HG03025 (cell line): ENCODE measurements at regions not wholly inside any gene's neighbourhood (a gene's known extent, or its start where the extent isn't known, plus 50 kb on each side); places are given as distances from the start of the nearest gene placed in this dataset.

Experiments used
- ATAC-seq: cut with Tn5 transposase; IDR thresholded peaks from one replicate; pipeline ENCODE4 v1.9.1; 2021; ENCODE audit warnings: mild to moderate bottlenecking, moderate library complexity; ENCODE audit not compliant: unreplicated experiment, low FRiP score

DNA sequence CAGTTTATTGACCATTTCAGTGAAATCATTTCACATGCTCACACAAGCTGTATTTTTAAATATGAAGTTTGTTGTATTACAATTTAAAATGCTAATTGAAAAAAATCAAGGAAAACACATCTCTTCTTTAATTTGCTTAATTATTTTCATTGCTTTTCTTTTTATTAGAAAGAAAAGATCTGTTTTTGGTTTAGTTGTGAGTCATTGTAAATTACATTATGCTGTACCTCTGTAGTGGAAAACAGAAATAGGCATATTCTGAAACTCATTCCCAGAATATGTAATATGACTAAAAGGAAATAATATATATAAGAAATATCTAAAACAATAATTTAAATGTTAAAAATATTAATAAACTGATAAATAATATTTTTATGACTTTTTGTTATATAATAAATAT is 161.9 kb downstream of the HGF start:
- ATAC-seq = no peak

DNA sequence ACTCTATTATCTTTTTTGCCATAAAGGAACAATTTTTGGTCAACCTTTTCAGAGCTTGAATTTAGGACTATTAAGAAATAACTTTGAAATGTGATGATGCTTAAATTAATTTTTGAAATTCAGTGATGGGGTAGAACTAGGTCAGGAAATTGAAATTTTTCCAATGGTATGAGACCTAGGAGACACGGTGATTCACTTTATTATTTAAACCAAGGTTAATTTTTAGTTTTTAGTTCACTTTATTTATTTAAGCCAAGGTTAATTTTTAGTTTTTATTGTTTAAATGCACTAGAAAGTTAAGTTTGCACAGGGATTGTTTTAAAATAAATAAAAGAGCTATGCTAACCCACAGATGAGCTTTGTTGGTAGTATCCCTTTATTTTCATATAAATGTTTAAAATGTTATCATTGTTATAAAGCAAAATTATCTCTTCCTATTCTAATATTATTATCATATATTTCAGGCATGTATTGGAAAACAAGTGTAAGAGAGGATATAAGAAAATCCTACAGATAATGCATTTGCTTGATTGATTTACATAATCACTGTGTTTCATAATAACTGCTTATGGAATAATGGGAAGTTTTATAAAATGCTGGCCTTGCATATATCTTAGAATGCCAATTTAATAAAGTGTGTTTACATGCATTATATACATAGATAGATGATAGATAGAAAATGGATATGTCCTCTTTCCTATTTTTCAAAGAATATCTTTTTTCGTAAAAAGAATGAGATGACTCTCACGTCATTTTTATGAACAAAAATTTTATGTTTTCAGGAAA is 163.6 kb downstream of the HGF start:
- ATAC-seq = no peak

DNA sequence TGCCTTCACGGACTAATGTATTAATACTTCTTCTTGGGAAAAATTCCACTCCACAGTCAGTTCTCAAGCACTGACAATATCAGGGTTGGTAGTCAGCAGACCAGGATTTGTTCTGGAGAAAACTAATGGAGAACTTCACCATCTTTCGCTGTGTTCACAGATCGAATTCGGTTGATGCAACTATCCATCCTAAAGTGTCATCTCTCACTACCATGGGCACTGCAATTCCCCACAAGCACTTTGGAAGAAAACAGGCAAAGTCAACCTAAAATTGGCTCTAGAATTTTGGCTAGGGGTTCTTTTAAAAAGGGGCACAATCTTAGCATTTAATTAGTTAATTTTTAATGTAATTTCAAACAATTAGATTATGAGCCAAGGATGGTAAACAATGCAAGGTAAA is 164.4 kb downstream of the HGF start:
- ATAC-seq = no peak

DNA sequence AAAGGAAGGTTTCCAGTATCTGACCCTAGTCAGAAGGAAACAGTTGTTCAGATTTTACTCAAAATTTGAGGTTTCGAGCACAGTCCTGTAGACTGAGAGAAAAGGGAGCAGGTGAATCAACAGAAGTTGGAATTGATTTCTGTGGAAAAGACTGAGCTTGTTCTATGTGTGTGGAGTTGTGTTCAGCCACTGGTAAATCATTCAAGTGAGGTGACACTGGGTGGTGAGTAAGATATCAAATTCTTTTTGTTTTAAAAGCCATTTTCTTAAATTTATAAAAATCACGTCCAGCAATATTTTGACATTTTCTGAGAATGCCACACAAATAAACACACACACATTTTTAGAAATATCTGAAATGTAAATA is 165.1 kb downstream of the HGF start:
- no peak for ATAC-seq

DNA sequence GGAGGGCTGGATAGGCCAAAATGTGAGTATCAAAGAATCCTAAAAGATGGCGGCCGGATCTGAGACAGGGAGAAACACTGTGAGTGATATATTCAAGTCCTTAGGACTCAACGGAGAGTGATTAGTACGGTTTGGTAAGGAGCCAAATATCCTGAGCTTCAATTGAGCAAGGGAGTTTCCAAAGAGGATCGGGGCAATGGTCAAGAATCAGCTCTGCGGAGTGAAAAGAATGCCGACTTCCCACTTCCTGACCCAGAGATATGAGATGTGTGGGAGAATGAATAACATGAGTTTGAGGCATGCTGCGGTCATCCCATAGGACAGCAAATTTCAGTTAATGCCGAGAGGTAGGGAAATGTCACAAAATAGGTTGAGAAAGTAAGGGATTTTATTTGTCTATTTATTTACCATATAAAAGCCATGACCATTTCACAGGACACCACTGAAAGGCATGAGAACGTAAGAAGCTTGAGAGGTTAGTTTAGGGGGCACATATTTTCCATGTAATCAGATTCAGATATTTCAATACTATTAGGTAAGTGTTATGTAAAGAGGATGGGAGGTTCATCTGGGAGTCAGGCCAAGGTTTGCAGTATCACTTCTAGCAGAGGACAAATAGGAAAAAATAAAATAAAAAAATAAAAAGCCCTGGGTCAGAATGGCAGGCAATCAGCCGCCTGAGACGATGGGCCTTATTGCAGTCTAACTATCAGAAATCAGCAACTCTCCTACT is 165.6 kb downstream of the HGF start:
- no peak for ATAC-seq

DNA sequence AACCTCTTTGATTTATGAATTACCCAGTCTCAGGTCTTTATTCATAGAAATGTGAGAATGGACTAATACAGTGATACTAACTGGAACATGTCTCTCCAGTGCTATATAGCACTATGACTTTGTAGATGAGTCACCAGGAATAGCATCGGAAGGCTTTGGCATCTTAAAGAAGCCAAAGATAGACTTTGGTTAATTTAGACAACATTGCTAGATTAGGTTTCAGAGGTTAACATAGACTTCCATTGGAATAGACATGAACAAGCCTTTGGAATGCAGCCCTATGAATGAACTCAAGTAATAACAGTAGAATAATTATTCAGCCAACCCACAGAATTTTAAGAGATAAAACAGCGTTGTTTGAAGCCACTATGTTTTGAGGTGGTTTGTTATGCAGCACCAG is 169.2 kb downstream of the HGF start:
- no peak for ATAC-seq

DNA sequence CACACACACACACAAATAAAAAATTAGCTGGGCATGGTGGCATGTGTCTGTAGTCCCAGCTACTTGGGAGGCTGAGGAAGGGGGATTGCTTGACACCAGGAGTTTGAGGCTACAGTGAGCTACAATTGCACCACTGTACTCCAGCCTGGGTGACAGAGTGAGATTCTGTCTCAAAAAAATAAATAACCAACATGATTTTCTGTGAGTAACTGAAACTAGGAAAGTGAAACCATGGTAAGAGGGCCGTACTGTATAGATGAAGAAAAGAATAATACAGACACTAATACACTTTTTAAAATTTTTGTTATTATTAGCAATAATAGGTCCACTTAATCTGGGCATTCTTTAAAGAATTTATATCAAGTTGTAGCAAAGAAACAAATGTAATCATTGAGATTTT is 170.9 kb downstream of the HGF start:
- ATAC-seq = no peak

DNA sequence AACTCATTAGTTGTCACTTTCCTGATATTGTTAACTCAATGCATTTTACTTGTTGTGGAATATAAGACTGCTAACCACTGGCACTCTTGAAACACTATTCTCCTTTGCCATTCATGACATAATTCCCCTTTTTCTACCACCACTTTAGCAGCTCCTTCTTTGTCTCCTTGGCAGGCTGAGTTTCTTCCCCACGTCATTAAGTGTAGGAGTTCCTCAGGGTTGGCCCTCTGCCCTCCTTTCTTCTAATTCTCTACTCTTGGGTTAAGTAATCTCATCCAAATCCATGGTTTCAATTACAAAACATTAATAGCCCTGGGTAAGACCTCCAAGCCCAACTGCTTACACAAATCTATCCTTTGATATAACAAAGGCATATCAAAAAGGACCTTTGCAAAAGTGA is 175.1 kb downstream of the HGF start:
- ATAC-seq = no peak

DNA sequence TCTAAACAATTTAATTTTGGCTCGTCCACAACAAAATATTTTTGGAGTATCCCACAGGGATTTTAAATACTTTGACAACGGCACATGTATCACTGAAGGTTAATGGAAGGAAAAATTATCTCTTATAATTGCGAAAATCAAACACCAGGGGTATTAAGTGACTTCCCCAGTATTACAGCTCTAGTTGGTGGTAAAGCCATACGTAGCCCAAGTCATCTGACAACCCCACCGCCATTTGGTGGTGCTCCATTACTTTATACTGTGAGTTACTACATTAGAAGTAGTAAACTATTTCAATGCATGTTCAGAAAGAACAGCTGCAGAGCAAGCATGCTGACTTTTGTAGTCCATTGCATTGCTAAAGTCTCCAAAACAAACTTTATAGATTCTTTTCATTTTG is 179.7 kb downstream of the HGF start:
- ATAC-seq = no peak

DNA sequence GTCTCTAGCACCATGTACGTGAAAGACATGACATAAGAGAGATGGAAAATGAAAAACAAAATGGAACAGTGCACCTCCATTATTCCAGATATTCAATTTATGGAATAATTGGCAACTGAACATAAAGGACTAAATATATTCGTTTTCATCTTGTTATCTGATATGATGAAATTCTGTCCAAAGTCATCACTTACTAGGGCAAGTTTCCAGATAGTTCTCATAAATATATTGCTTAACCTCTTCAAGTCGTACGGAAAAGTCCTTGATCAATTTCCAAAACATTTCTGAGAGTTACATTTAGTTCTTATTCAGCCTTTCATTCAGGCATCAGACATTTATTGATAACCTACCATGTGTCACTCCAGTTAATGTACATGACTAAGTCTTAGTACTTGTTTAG is 185.2 kb downstream of the HGF start:
- ATAC-seq = no peak

DNA sequence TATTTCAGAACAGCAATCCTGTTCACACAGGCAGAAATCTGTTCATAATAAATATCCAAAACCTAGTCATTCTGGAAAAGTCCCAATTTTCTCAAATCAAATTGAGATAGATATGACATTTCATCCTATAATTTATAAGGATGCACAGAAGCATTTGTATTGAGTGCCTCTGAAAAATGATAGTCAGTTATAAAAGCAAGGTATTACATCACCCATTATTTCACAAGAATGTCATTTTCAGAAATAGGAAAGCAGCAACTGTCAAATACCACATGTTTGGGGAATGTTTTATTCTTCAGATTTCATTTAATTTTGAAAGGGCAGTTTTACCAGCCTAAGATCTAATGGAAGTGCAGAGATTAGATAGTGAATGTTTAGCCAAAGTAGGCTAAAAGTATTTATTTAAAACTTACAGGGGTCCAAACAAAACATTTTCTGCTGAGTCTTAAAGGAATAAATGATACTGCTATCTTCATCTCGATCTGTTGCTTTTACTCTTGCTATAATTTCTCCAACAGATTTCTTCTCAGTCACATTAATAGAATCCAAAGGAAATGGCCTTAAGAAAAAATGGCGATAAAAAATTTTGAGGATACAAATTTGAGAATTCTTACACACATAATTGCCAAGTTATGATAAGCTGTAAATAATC is 185.8 kb downstream of the HGF start:
- ATAC-seq = no peak

DNA sequence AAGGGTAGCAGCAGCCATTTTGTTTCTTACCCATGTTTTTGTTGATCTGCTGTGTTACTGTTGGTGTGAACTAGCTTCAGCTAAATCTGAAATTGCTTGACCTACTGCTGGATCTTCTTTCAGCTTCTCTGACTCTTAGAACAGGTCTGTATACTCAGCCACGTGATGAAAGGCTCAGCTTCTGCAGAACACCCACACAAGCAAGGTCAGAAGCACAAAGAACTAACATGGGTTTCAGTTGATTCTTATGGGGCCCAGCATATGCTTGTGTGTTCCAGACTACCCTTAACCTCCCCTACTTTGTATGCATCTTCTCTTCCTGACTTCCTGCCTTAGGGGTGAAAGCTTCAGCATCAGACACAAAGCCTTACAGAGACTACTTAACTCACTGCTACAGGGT is 186.8 kb downstream of the HGF start:
- peak; percentile 75 for ATAC-seq

DNA sequence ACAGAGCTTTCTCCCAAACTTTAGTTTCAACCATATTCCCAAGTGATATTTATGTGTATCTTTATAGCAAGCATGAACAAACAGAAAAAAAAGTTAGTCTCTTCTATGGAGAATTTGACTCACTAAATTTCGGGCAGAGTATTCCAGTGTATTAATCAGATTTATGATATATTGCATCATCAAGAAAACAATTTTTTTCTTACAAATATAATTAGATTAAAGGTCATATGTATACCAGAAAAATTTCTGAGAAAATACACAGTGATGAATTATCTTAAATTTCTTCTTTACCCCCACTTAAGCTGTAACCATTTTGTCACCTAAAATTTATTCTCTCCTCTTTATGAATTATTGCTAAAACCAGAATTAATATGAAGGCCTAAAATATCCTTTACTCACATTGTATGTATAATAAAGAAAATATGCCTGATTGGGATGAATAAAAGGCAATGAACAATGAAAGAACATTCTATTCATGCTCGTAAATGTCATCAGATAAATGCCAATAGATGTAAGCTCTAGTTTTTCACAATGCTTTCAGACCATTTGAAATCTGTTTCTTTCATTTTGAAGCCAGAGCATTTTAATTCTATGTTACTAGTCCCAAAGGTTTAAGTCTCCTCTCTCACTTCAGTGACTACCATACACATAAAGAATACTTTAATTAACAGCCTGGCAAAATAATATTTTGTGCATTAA is 192.1 kb downstream of the HGF start:
- ATAC-seq = no peak

DNA sequence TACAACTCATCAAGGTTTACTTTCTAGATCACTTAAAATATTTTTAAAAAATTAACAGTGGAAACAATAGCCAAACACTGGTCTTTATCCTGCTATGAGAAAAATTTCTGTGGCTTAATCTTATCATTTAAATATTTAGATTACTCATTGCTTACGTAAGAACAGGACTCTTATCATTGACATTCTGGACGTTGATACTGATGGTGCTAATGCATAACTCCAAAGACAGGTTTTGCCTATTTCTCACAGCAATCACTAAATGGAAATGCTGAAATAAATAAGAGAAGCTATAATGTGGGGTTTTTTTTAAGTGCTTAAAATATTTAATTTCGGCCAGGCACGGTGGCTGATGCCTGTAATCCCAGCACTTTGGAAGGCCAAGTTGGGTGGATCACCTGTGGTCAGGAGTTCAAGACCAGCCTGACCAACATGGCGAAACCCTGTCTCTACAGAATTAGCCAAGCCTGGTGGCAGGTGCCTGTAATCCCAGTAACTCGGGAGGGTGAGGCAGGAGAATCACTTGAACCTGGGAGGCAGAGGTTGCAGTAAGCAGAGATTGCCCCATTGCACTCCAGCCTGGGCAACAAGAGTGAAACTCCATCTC is 195.0 kb downstream of the HGF start:
- no peak for ATAC-seq

DNA sequence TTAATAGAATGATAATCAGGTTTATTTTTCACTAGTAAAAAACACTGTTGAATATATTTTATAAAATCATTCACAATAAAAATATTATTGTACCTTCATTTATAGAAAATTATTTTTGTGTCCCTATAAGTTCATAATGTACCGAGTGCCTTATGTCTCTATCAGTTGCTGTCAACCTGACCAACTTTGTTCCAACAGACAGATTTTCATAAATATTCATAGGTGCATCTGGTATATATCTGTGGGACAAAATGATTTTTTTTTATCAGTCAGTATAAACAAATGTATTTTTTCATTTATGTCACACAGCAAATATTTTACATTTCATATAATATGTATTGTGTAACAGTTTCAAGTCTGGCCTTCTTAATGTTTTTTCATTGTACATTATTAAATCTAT is 195.9 kb downstream of the HGF start:
- ATAC-seq = no peak

DNA sequence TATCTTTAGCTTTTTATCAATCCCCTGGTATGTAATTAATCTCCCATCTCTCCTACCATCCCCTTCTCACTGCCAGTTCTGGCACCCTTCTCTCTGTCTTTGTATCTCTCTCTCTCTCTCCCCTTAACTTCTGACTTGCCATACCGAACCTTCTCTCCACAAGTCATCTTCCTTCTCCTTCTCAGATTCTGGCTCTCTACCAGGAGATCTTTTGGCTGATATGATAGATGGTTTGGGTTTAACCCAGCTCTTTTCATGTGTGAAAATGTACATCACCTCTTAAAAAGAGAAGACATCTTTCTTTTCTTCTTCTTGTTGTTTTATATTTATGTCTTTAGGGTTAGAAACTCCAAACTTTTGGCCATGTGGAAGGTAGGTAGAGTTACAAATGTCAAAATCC is 196.7 kb downstream of the HGF start:
- ATAC-seq = no peak

DNA sequence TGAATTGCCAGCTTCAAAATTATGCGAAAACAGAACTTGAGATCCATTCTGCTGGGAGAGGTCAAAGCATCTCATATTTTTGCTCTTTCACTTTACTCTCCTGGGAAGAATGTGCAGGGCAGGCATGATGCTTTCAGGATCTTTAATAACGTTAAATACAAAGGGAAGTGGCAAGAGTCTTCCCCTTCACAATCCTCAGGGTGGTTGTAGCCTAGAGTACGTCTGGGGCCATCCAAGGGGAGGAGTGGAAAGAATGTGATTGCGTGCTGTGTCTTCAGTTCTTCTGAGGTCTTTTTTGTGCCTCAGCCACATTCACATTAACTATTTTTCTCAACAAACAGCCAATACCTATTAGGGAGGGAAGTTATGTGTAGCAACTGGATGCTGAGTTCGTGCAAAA is 207.3 kb downstream of the HGF start:
- ATAC-seq = no peak

DNA sequence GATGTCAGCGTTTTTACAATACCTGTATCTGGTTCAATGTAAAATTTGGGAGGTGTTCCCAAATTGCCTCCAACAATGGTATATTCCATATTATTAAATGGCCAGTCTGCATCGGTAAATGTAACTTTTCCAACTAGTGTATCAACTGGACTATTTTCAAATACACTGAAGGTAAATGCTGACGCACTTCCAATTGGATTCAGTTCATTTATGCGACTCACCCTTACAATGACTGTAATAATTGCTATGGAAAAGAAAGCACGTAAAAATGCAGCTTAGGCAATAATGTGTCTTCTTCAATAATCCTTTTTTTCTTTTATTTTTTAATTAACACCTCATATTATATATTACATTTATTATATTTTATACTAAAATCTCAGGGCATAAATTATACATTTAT is 209.1 kb downstream of the HGF start:
- ATAC-seq = no peak

DNA sequence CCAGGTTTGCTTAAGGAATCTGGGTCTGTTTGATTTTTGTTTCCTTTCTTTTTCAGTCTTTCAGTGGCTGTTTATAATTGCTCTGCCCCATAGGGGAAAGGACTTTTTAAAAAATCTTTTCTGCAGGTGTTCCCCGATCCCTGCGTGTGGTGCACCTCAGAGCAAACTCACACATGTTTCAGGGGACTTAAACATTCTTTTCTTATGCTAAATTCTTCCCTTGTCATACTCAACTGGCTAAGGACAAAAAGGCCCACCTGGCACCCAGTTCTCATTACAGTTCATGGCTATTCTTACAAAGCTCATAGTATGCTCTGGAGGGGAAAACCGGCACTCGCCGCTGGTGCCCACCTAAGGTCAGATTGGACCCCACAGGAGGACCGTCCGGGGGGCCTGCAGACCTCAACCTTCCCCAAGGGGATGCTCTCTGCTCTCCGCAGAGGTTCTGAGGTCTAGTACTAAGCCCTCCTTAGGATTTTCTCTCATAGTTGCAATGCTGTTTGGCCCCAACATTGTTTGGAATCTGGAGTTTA is 220.3 kb downstream of the HGF start:
- no peak for ATAC-seq

DNA sequence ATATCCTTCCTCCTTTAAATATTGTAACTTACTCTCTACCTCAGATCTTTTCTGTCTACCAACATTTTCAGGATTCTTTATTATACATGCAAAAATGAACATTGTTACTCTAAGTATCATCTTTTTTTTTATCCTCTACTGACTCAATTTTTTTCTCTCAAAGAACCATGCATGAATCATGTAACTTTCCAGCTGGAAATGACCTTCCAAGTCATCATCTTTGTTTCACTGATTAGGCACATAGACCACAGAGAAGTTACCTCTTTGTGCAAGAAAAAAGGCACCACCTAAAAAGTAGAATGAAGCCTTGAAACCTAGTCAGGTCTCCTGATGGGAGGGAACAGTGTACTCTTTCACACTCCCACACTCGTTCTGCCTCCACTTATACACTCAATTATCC is 234.9 kb downstream of the HGF start:
- no peak for ATAC-seq

DNA sequence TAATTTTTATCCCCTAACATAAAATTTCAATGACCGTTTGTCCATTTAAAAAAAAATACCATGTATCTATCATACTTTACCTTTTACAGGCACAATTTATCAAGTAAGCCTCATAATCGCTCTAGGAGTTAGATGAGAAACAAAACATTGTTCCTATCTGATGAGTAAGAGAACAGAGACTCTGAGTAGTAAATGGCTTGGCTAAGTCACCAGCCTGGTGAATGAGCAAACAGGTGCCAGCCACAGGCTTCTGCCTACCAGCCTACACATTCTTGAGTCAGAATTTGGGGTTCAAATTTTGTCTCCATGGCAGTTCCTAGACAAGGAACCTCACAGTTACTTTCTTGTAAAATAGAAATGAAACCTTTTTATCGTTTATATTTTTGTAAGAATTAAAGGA is 235.4 kb downstream of the HGF start:
- no peak for ATAC-seq
